ENCODE measurements at regions not wholly inside any gene's neighbourhood (a gene's known extent, or its start where the extent isn't known, plus 50 kb on each side); places are given as distances from the start of the nearest gene placed in this dataset.

- TF ChIP-seq, protein P1, sequence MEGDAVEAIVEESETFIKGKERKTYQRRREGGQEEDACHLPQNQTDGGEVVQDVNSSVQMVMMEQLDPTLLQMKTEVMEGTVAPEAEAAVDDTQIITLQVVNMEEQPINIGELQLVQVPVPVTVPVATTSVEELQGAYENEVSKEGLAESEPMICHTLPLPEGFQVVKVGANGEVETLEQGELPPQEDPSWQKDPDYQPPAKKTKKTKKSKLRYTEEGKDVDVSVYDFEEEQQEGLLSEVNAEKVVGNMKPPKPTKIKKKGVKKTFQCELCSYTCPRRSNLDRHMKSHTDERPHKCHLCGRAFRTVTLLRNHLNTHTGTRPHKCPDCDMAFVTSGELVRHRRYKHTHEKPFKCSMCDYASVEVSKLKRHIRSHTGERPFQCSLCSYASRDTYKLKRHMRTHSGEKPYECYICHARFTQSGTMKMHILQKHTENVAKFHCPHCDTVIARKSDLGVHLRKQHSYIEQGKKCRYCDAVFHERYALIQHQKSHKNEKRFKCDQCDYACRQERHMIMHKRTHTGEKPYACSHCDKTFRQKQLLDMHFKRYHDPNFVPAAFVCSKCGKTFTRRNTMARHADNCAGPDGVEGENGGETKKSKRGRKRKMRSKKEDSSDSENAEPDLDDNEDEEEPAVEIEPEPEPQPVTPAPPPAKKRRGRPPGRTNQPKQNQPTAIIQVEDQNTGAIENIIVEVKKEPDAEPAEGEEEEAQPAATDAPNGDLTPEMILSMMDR (IDR thresholded peaks at IDR 0.05; ENCODE audit: control extremely low read depth in 1 of 3, insufficient read depth in 1 of 3, low read depth in 1 of 3, low read length in 3 of 3), result no peak
- TF ChIP-seq HDAC2 (IDR thresholded peaks at IDR 0.05; ENCODE audit: borderline replicate concordance in 1 of 2, low read depth in 2 of 2, low read length in 2 of 2), result no peak
Measured at GRCh38 chr7:42645906-42646305, 266.0 kb downstream of the C7orf25 start.

Data from H1 (cell line).